Peyer's patch (tissue), 4 donors: ENCODE measurements at regions not wholly inside any gene's neighbourhood (a gene's known extent, or its start where the extent isn't known, plus 50 kb on each side); places are given as distances from the start of the nearest gene placed in this dataset.

Source experiments
- CTCF ChIP-seq, 6 experiments: fragments of 450-650 bp in 4 of 6; fragments of 200-600 bp in 2 of 6; sonication (generic) in 1 of 6; IDR thresholded peaks; one replicate each; pipeline ENCODE4 v1.5.1; 2017 to 2019; ENCODE audit warnings: antibody characterized with exemption in 6 of 6, mild to moderate bottlenecking in 3 of 6, moderate library complexity in 1 of 6
- POLR2A ChIP-seq, 2 donors: fragments of 450-650 bp; IDR thresholded peaks; one replicate each; pipeline ENCODE4 v1.5.1; 2017; ENCODE audit warnings: antibody characterized with exemption in 2 of 2, mild to moderate bottlenecking in 2 of 2, moderate library complexity in 2 of 2

GRCh38 chr17:77827511-77827910 lies 131.0 kb upstream of the TNRC6C start:
- TF ChIP-seq CTCF (IDR thresholded peaks at IDR 0.05) (no peak), POLR2A (IDR thresholded peaks at IDR 0.05) (no peak)
